ENCODE measurements at regions not wholly inside any gene's neighbourhood (a gene's known extent, or its start where the extent isn't known, plus 50 kb on each side); places are given as distances from the start of the nearest gene placed in this dataset.

DNA sequence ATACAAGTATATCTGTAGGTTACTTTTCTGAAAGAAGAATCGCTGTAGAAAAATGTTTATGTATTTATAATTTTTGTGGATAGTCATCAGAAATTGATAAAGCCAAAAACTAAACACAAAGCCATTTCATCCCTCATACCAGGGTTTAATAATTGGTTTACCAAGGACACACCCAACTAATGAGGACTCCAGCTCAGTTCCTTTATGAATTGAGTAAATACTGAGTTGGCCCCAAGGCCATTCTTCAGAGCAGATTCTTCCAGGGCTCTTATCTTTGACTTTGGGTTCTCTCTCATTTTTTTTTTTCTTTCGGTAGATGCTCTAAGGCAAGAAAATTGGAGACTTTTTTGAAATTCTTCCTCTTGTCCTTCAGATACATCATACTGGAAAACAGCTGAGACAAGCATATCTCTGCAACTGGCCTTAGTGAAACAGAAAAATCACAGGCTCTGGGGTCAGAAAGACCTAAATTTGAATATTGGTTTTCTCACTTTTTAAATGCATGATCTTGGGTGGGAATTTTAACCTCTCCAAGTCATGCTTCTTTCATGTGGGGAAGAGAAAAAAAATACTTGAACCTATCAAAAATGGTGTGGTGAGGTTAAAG is 401.8 kb downstream of the ARHGEF28 start:
- TF ChIP-seq CTCF (conservative IDR thresholded peaks at IDR 0.05; ENCODE audit: low read depth, low read length): no peak
- no peak overlapping the region for H3K4me3 ChIP-seq (ENCODE audit: low read length)
- no peak for DNase-seq (ENCODE audit: low read depth)

GRCh38 chr5:74026310-74026709 is 400.3 kb downstream of the ARHGEF28 start:
- no peak for TF ChIP-seq CTCF (conservative IDR thresholded peaks at IDR 0.05; ENCODE audit: low read depth, low read length)
- H3K4me3 ChIP-seq (ENCODE audit: low read length): no peak overlapping the region
- no peak for DNase-seq (ENCODE audit: low read depth)

DNA sequence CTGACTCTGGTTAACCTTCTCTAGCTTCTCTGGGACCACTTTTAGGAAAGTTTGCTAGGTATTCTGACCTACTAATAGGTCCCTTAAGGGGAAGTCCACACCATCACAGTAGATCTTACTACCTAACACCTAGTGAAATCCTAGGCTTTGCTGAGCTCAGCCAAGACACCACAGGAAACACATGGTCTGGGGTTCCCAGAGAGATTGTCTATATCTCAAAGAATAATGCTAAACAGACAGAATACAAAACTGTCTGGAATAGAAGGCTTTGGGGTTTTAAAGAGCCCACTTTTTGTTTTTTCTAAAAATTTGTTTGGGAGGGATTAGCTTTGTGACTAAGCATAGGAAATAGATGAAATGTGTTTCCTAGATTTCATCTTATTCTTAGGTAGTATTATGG is 395.1 kb downstream of the ARHGEF28 start:
- no peak for DNase-seq (ENCODE audit: low read depth)
- no peak for TF ChIP-seq CTCF (conservative IDR thresholded peaks at IDR 0.05; ENCODE audit: low read depth, low read length)
- no peak overlapping the region for H3K4me3 ChIP-seq (ENCODE audit: low read length)

DNA sequence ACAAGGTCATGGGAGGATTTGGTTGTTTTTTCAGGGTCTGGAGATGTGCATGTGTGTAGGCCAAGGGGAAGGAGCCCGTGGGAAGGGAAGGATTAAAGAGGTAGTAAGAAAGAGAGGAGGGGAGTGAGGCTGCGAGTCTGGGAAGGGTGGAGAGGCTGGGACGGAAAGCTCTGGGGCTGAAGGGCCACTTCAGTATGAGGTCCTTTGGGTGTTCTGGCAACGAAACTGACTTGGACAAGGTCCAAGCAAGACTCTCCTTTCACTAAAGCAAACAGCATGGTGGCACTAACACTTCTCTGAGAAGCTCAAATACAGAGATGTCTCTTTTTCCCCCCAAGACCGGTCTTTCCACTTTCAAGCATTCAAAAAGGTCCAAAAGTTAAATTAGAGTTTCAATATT is 394.5 kb downstream of the ARHGEF28 start:
- TF ChIP-seq CTCF (conservative IDR thresholded peaks at IDR 0.05; ENCODE audit: low read depth, low read length): no peak
- no peak overlapping the region for H3K4me3 ChIP-seq (ENCODE audit: low read length)
- no peak for DNase-seq (ENCODE audit: low read depth)

- no peak for TF ChIP-seq CTCF (conservative IDR thresholded peaks at IDR 0.05; ENCODE audit: low read depth, low read length)
- no peak for DNase-seq (ENCODE audit: low read depth)
Observed at GRCh38 chr5:74019923-74020322, 393.9 kb downstream of the ARHGEF28 start.

GRCh38 chr5:74017786-74018211 is 391.8 kb downstream of the ARHGEF28 start:
- no peak for TF ChIP-seq CTCF (conservative IDR thresholded peaks at IDR 0.05; ENCODE audit: low read depth, low read length)
- no peak overlapping the region for H3K4me3 ChIP-seq (ENCODE audit: low read length)
- peak; percentile 44 for DNase-seq (ENCODE audit: low read depth)

More at GRCh38 chr5:74019923-74020322, 393.9 kb downstream of the ARHGEF28 start:
- H3K4me3 ChIP-seq (ENCODE audit: low read length): no peak overlapping the region

DNA sequence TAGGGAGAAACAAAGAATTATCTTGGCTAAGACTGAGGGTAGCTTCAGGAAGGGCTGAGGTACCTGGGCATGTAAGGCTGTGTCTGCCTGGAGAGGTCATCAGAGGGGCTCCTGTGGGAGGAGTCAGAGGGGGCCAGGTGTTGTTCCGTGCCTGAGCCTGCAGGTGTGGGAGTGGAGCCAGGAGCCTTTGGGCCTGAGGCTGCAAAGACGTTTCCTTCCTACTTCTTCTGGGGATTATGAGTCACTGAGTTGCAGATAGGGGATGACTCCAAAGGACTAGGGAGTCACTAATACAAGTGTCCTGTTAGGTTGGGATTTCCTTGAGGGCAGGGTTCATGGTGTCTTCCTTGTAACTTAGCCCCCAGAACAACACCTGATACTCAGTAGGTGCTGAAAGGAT is 391.1 kb downstream of the ARHGEF28 start:
- H3K4me3 ChIP-seq (ENCODE audit: low read length): no peak overlapping the region
- DNase-seq (ENCODE audit: low read depth): no peak
- TF ChIP-seq CTCF (conservative IDR thresholded peaks at IDR 0.05; ENCODE audit: low read depth, low read length): peak; percentile 7
